H9 (cell line): ENCODE measurements at regions not wholly inside any gene's neighbourhood (a gene's known extent, or its start where the extent isn't known, plus 50 kb on each side); places are given as distances from the start of the nearest gene placed in this dataset.

Experiments used
- DNase-seq: peaks from one replicate; pipeline ENCODE4 v3.0.0-alpha.2; 2017
- H2AFZ ChIP-seq: one replicate; pipeline ENCODE4 v1.6.1; 2013; ENCODE audit warnings: mild to moderate bottlenecking, low read length, control low read depth, moderate library complexity
- H2AK5ac ChIP-seq: 2 replicates; pipeline ENCODE4 v1.6.1; 2013; ENCODE audit warnings: low read length, control low read depth, mixed read lengths; ENCODE audit not compliant: insufficient read length
- H2BK120ac ChIP-seq: one replicate; pipeline ENCODE4 v1.6.1; 2013; ENCODE audit warnings: low read depth, mild to moderate bottlenecking, low read length, control low read depth, inconsistent platforms; ENCODE audit not compliant: poor library complexity, severe bottlenecking
- H2BK12ac ChIP-seq: 2 replicates; pipeline ENCODE4 v1.6.1; 2013; ENCODE audit warnings: low read length, control low read depth, mixed read lengths, low read depth; ENCODE audit not compliant: insufficient read length
- H2BK15ac ChIP-seq: 2 replicates; pipeline ENCODE4 v1.6.1; 2013; ENCODE audit warnings: low read depth, low read length, control low read depth
- H2BK20ac ChIP-seq: one replicate; pipeline ENCODE4 v1.6.1; 2013; ENCODE audit warnings: low read depth, mild to moderate bottlenecking, low read length, control low read depth, inconsistent platforms; ENCODE audit not compliant: poor library complexity, severe bottlenecking
- H2BK5ac ChIP-seq: 2 replicates; pipeline ENCODE4 v1.6.1; 2013; ENCODE audit warnings: low read length, control low read depth, mixed read lengths; ENCODE audit not compliant: insufficient read length
- H3K14ac ChIP-seq: 2 replicates; pipeline ENCODE4 v1.6.1; 2013; ENCODE audit warnings: low read length, control low read depth; ENCODE audit not compliant: insufficient read depth
- H3K18ac ChIP-seq: 2 replicates; pipeline ENCODE4 v1.6.1; 2013; ENCODE audit warnings: low read depth, mild to moderate bottlenecking, mixed read lengths, low read length, control low read depth; ENCODE audit not compliant: insufficient read length
- H3K23ac ChIP-seq: 2 replicates; pipeline ENCODE4 v1.6.1; 2013; ENCODE audit warnings: low read length, control low read depth, mixed read lengths, low read depth; ENCODE audit not compliant: insufficient read length
- H3K23me2 ChIP-seq: 2 replicates; pipeline ENCODE4 v1.6.1; 2013; ENCODE audit warnings: low read depth, mild to moderate bottlenecking, mixed read lengths, low read length, control low read depth; ENCODE audit not compliant: insufficient read length, poor library complexity, severe bottlenecking
- H3K27ac ChIP-seq: 2 replicates; pipeline ENCODE4 v1.5.1; 2013; ENCODE audit warnings: low read length, control low read depth, mixed read lengths, low read depth; ENCODE audit not compliant: insufficient read length
- H3K27me3 ChIP-seq: 2 replicates; pipeline ENCODE4 v1.6.1; 2013; ENCODE audit warnings: low read length, control low read depth, inconsistent platforms; ENCODE audit not compliant: insufficient read depth
- H3K4ac ChIP-seq: 2 replicates; pipeline ENCODE4 v1.6.1; 2013; ENCODE audit warnings: low read depth, mild to moderate bottlenecking, control low read depth, inconsistent platforms, low read length, moderate library complexity
- H3K4me1 ChIP-seq: 2 replicates; pipeline ENCODE4 v1.6.1; 2013; ENCODE audit warnings: low read length, control low read depth, inconsistent platforms; ENCODE audit not compliant: insufficient read depth
- H3K4me2 ChIP-seq: 2 replicates; pipeline ENCODE4 v1.6.1; 2013; ENCODE audit warnings: low read length, control low read depth, mixed read lengths; ENCODE audit not compliant: insufficient read length, insufficient read depth
- H3K56ac ChIP-seq: 2 replicates; pipeline ENCODE4 v1.6.1; 2013; ENCODE audit warnings: low read depth, mild to moderate bottlenecking, mixed read lengths, low read length, control low read depth; ENCODE audit not compliant: insufficient read length
- H3K79me1 ChIP-seq: 2 replicates; pipeline ENCODE4 v1.6.1; 2013; ENCODE audit warnings: low read depth, mild to moderate bottlenecking, moderate library complexity, low read length, control low read depth, inconsistent platforms; ENCODE audit not compliant: insufficient read depth, poor library complexity, severe bottlenecking
- H3K79me2 ChIP-seq: 2 replicates; pipeline ENCODE4 v1.6.1; 2013; ENCODE audit warnings: low read length, control low read depth, inconsistent platforms; ENCODE audit not compliant: insufficient read depth
- H3K9ac ChIP-seq: 2 replicates; pipeline ENCODE4 v1.6.1; 2013; ENCODE audit warnings: low read length, control low read depth, mixed read lengths; ENCODE audit not compliant: insufficient read length; ENCODE audit errors: extremely low read depth
- H3K9me3 ChIP-seq: one replicate; pipeline ENCODE4 v1.6.1; 2013; ENCODE audit warnings: low read depth, low read length, inconsistent platforms; ENCODE audit not compliant: control insufficient read depth
- H3T11ph ChIP-seq: one replicate; pipeline ENCODE4 v1.6.1; 2013; ENCODE audit warnings: mild to moderate bottlenecking, low read length, control low read depth, inconsistent platforms
- H4K20me1 ChIP-seq: one replicate; pipeline ENCODE4 v1.6.1; 2013; ENCODE audit not compliant: control insufficient read depth, insufficient read length, insufficient read depth
- H4K5ac ChIP-seq: 2 replicates; pipeline ENCODE4 v1.6.1; 2013; ENCODE audit warnings: low read depth, mild to moderate bottlenecking, mixed read lengths, low read length, control low read depth; ENCODE audit not compliant: insufficient read length
- H4K8ac ChIP-seq: replicated peaks from 2 replicates; pipeline ENCODE4 v1.6.1; 2013; ENCODE audit warnings: low read length, control low read depth, mixed read lengths, low read depth; ENCODE audit not compliant: insufficient read length
- H4K91ac ChIP-seq: 2 replicates; pipeline ENCODE4 v1.6.1; 2013; ENCODE audit warnings: low read depth, mild to moderate bottlenecking, moderate library complexity, mixed read lengths, low read length, control low read depth; ENCODE audit not compliant: insufficient read length
- H3K27ac Mint-ChIP-seq, 3 experiments: 2 replicates in 2 of 3; 3 replicates in 1 of 3; pipeline ENCODE4 v1.8.0; 2020 to 2021; ENCODE audit warnings: mixed read lengths in 3 of 3, mild to moderate bottlenecking in 1 of 3, moderate library complexity in 1 of 3
- H3K27me3 Mint-ChIP-seq: 2 replicates; pipeline ENCODE4 v1.8.0; 2021; ENCODE audit warnings: low read depth, mild to moderate bottlenecking, moderate library complexity, mixed read lengths
- H3K36me3 Mint-ChIP-seq, 3 experiments: 2 replicates in 2 of 3; 3 replicates in 1 of 3; pipeline ENCODE4 v1.8.0; 2020 to 2021; ENCODE audit warnings: low read depth in 3 of 3, mixed read lengths in 3 of 3; ENCODE audit not compliant: insufficient read depth in 1 of 3
- H3K4me1 Mint-ChIP-seq, 2 experiments: 2 replicates each; pipeline ENCODE4 v1.8.0; 2020; ENCODE audit warnings: mixed read lengths in 2 of 2
- H3K4me3 Mint-ChIP-seq, 2 experiments: 2 replicates in 1 of 2; 3 replicates in 1 of 2; pipeline ENCODE4 v1.8.0; 2020 to 2021; ENCODE audit warnings: mild to moderate bottlenecking in 2 of 2, mixed read lengths in 2 of 2, moderate library complexity in 1 of 2
- H3K9me3 Mint-ChIP-seq, 2 experiments: 2 replicates in 1 of 2; 3 replicates in 1 of 2; pipeline ENCODE4 v1.8.0; 2020; ENCODE audit warnings: mild to moderate bottlenecking in 2 of 2, mixed read lengths in 2 of 2, moderate library complexity in 1 of 2
- CTCF ChIP-seq: fragments of 200-600 bp; sonication (generic); conservative IDR thresholded peaks from 3 replicates; pipeline ENCODE4 v1.8.0; 2021; ENCODE audit warnings: antibody characterized with exemption, mild to moderate bottlenecking
- WGBS: extraction: QIAGEN DNeasy Blood & Tissue Kit; methylation state at CpG from one replicate; pipeline ENCODE4 v1.1.7; 2013; ENCODE audit warnings: missing lambda C conversion rate, low lambda C conversion rate, mixed read lengths; ENCODE audit not compliant: insufficient read length; ENCODE audit errors: extremely low coverage; 5-methylcytosine and 5-hydroxymethylcytosine counted together

GRCh38 chr7:53794816-53795215 lies 747.4 kb upstream of the VSTM2A start:
- Mint-ChIP-seq H3K27ac (no peak overlapping the region), H3K27me3 (no peaks in the 10 kb centered on the region; the same call in 1 of the 2 replicates), H3K4me3 (no peak overlapping the region), H3K4me1 (no peaks in the 10 kb centered on the region), H3K9me3 (no peaks in the 10 kb centered on the region; a peak in 1 of 5 replicates), H3K36me3 (no peaks in the 10 kb centered on the region; a peak in 1 of 7 replicates)
- H4K20me1 ChIP-seq: no peaks in the 10 kb centered on the region
- DNase-seq: no peak
- H2BK20ac ChIP-seq: no peak overlapping the region
- no peak overlapping the region for H2AFZ ChIP-seq
- H4K5ac ChIP-seq: no peak overlapping the region
- H3K79me1 ChIP-seq: no peaks in the 10 kb centered on the region
- H2BK5ac ChIP-seq: no peak overlapping the region
- H3K23ac ChIP-seq: no peak overlapping the region
- no peaks in the 10 kb centered on the region for H3K79me2 ChIP-seq
- H3K4ac ChIP-seq: no peak overlapping the region
- TF ChIP-seq CTCF: no peak
- no peaks in the 10 kb centered on the region for H3K23me2 ChIP-seq
- H3K4me2 ChIP-seq: no peak overlapping the region
- no peak overlapping the region for H3T11ph ChIP-seq
- WGBS: no CpG with 5 or more reads among the region's 1 CpG
- no peak overlapping the region for H4K8ac ChIP-seq
- H4K91ac ChIP-seq: no peak overlapping the region
- no peak overlapping the region for H2BK12ac ChIP-seq
- H3K14ac ChIP-seq: no peak overlapping the region; the same call in 1 of the 2 replicates
- H3K9me3 ChIP-seq: no peaks in the 10 kb centered on the region
- H3K18ac ChIP-seq: no peak overlapping the region
- no peak overlapping the region for H2BK15ac ChIP-seq
- no peak overlapping the region for H3K56ac ChIP-seq
- H3K9ac ChIP-seq: no peak overlapping the region
- H2BK120ac ChIP-seq: no peak overlapping the region
- no peak overlapping the region for H2AK5ac ChIP-seq
- no peak overlapping the region for H3K27ac ChIP-seq
- no peaks in the 10 kb centered on the region for H3K4me1 ChIP-seq
- no peaks in the 10 kb centered on the region for H3K27me3 ChIP-seq
